GM21447 (cell line): ENCODE measurements at regions not wholly inside any gene's neighbourhood (a gene's known extent, or its start where the extent isn't known, plus 50 kb on each side); places are given as distances from the start of the nearest gene placed in this dataset.

ENCODE experiments used
- ATAC-seq: cut with Tn5 transposase; IDR thresholded peaks from one replicate; pipeline ENCODE4 v1.9.1; 2021; ENCODE audit not compliant: unreplicated experiment

GRCh38 chr3:181457190-181457589 lies 254.5 kb upstream of the SOX2 start:
- ATAC-seq: no peak

- ATAC-seq: no peak
Measured at GRCh38 chr3:181455276-181455675, 256.4 kb upstream of the SOX2 start.

DNA sequence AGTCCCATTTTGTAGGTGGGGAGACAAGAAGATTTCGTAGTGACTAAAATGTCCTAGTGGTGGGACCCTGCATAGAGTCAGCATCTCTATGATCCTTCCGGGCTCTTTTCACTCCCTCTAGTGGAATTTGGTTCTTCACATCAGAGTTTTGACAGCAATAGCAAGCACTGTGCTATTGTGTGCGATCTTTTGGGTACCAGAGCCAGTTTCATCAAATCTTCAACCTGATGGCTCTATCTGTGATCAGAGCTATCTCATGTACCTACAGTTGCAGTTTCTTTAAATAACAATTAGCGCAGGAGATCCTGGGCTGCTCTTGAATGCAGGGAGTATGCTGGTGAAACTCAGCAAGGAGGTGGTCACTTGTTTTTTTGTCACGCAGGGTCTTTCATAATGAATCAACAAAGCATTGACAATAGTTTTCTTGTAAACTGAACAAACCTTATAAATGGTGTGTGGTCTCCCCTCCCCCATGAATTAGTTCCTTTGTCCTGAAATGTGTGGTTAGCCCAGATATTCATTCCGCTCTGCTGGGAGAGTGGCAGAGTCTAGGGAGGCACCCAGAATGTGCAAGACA lies 257.2 kb upstream of the SOX2 start:
- ATAC-seq: no peak

- ATAC-seq: no peak
Measured at GRCh38 chr3:181446741-181447140, 265.0 kb upstream of the SOX2 start.

GRCh38 chr3:181442066-181442465 lies 269.7 kb upstream of the SOX2 start:
- no peak for ATAC-seq

DNA sequence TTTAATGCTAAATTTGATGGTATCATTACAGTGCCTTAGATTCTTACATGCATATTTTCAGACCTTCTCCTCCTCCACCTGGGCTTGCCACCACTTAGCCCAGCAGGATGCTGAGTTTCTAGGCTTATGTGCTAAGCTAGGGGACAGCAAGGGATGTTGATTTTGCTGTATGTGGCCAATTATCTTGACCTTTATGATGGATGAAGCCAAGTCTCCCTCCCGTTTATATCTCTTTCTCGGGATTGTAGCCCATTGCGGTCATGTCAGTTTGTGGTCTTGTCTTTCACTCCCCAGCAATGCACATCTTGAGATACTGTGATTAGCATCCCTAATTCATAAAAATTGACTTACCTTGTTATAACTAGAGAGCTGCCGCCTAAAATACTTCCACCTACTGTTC lies 278.7 kb upstream of the SOX2 start:
- no peak for ATAC-seq

- no peak for ATAC-seq
Measured at GRCh38 chr3:181431748-181432147, 280.0 kb upstream of the SOX2 start.

GRCh38 chr3:181425074-181425473 lies 286.7 kb upstream of the SOX2 start:
- no peak for ATAC-seq

DNA sequence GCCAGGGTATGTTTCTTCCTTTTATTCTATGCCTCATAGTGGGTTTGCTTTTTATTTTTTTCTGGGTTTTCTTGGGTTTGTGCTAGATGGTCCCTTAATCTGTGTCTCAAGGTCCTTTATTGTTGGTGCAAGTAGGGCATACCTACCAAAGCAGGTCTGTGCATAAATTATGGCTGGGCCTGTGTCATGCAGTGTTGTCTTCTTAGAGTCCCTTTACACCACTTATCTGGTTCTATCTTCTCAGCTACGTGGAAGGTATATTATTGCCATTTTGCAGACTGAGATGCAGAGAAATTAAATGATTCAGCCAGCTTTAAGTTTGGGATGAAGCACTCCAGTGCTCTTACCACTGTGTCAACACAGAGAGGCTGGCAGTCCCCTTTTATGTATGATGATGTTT lies 293.5 kb upstream of the SOX2 start:
- no peak for ATAC-seq

DNA sequence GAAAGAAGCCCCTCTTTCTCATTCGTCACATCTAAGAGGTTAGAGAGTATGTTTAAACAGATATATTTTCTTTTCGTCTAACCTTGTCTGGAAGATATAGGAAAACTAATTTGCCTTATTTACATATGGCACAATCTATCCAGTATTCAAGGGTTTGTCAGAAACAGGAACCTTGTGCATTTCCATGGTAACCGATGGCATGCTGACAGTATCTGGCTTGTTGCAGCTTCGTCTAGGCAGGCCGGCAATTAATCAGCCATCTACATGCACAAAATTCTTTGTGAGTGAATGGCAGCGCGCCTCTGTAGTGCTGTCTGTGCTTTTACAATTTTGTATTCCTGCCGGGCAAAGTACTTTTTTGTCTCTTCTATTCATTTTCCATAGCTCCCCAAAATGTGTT lies 294.0 kb upstream of the SOX2 start:
- no peak for ATAC-seq

GRCh38 chr3:181410870-181411269 lies 300.9 kb upstream of the SOX2 start:
- ATAC-seq: no peak

DNA sequence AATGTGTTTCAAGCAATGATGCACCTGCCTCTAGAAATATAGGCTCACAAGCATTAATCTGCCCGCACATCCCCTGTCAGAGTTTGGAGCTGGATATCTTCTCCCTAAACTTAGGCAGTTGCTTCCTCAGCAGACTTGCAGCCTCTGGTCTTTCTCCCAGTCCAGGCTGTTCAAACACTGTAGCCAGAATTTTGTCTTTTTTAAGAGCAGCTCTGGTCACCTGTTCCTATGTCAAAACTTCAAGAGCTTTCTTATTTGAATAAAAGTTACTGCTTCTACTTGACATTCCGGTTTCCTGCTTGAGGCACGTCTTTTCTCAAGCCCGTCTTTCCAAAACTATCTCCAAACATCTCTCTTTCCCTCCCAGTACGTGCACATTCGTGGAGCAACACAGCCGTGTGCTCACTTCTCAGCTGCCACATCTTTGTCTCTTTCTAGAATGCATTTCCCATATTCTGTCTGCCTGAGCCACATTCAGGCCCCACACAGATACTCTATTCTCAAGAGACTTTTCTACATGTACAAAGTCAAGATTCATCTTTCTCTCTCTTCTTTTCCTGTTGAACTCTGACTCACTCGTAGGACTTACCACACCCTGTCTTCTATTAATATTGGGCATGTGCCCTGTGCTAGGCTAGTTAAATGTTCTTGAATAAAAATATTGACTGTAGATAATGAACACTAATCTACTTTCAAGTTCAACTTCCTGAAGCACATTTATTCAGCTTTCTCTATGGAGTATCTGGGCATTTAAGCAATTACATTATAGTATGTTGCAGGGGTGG lies 307.7 kb upstream of the SOX2 start:
- no peak for ATAC-seq

- ATAC-seq: no peak
Measured at GRCh38 chr3:181402347-181402746, 309.4 kb upstream of the SOX2 start.

- ATAC-seq: no peak
Measured at GRCh38 chr3:181384970-181385369, 326.8 kb upstream of the SOX2 start.

DNA sequence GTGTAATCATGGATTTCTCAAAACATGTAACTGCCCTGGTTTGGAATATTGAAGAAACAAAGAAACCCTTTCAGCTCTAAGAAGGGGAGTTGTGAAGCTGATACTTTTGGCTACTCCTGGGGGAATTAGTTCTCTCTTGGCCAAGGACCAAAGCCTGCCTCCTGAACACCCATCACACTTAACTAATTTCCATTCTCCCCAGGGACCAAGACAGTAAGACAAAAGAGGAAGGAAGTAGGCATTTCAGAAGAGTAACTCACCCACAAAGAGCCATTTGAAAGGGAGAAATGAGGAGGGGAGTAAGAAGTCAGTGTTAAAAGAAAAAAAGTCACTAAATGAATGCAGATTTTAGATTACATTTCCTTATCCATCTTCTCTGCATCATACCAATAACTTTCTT lies 328.0 kb upstream of the SOX2 start:
- no peak for ATAC-seq

GRCh38 chr3:181383201-181383600 lies 328.5 kb upstream of the SOX2 start:
- no peak for ATAC-seq

DNA sequence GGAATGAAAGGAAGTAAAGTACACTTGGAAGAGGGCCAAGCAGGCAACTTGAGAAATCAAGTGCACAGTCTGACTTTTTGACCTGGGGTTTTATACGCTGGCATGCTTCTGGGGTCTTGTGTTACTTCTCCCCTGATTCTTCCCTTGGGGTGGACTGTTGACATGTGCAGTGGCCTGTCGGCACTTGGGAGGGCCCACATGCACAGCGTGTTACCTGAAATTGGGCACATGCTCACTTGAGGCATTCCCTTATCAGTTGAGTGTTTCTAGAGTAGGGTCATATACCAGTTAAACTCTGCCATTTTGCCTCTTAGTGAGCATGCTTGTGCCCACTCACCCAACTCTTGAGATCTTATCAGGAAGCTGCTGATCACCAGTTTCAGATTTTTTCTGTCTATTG lies 329.1 kb upstream of the SOX2 start:
- ATAC-seq: no peak

- ATAC-seq: no peak
Measured at GRCh38 chr3:181379278-181379677, 332.4 kb upstream of the SOX2 start.

DNA sequence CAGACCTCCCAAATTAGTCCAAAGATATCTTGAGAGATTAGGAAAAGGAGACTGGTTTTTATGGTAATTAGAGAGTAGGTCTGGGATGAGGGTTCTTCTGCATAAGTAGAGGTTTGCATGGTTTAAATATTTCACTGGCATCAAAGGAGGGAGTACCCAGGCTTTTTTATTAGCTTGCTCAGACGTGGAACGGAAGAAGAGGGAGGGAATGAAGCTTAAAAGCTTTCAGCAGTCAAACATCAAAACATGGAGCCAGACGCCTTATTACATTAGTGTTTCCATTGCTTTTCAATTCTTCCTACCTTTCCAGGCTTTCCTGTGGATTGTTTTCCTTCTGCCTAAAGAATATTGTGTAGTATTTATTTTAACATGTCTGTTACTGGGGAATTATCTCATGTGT lies 342.1 kb upstream of the SOX2 start:
- ATAC-seq: no peak

DNA sequence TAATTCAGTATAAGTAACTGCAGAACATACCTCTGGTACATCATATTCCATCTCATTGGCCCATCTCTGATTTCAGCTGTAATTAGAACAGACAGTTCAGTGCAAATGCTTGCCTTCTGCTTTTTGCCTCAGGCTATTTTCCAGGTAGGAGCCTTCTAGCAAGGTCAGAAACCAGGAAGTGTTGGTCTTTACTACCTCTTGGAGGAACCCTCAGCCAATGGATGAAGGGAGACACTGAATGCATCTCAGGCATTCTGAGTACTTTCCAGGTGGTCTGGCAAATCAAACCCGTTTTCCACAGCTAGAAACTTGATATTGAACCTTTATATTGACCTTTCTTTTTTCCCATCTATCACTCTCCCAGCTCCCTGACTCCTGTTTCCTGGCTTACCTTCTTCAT lies 348.5 kb upstream of the SOX2 start:
- no peak for ATAC-seq

GRCh38 chr3:181362378-181362777 lies 349.3 kb upstream of the SOX2 start:
- ATAC-seq: no peak

- no peak for ATAC-seq
Measured at GRCh38 chr3:181358562-181358961, 353.2 kb upstream of the SOX2 start.

GRCh38 chr3:181358060-181358459 lies 353.7 kb upstream of the SOX2 start:
- ATAC-seq: no peak
